ENCODE measurements at regions not wholly inside any gene's neighbourhood (a gene's known extent, or its start where the extent isn't known, plus 50 kb on each side); places are given as distances from the start of the nearest gene placed in this dataset.

DNA sequence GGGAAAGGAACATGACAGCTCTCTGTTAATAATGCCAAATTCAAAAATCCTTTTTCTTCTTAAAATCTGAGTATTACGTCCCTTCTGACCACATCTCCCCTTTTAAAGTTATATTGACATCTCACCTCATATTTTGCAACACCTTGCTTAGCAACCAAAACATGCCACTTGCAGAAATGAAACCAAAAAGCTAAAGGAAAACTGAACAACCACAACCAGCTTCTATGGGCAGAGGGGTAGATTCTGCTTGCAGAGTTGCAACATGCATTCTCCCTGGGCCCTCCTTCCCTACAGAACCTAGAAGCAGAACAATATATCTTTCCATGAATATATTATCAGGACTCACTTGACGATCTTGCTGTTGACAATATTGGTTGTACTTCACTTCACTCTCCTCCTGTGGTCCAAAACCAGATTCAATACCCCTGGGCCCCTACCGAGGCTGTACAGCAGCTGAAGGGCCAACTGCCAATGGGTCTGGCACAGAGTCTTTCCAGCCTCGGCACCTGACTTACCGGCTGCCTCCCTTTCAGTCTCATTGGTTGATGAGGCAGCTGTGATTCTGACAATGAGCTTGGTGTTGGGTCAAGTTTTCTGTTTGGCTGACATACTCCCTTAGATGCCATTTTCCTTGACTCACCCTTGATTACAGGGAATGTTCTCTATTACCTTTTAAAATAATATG is 616.6 kb downstream of the ZEB2 start:
- no TSS peak for BruUV-seq (replicated peaks)
- CTCF ChIA-PET = no interaction called here
- no peaks in the 10 kb centered on the region for H3K9me3 ChIP-seq (ENCODE audit: low read depth, low read length, poor library complexity, severe bottlenecking)
- POLR2A ChIA-PET (ENCODE audit: low non-redundant PET) = no interaction called here
- no peak for TF ChIP-seq EZH2 (IDR thresholded peaks at IDR 0.05; ENCODE audit: borderline replicate concordance, low read depth, low read length, poor library complexity, severe bottlenecking)
- TF ChIP-seq, protein P1, sequence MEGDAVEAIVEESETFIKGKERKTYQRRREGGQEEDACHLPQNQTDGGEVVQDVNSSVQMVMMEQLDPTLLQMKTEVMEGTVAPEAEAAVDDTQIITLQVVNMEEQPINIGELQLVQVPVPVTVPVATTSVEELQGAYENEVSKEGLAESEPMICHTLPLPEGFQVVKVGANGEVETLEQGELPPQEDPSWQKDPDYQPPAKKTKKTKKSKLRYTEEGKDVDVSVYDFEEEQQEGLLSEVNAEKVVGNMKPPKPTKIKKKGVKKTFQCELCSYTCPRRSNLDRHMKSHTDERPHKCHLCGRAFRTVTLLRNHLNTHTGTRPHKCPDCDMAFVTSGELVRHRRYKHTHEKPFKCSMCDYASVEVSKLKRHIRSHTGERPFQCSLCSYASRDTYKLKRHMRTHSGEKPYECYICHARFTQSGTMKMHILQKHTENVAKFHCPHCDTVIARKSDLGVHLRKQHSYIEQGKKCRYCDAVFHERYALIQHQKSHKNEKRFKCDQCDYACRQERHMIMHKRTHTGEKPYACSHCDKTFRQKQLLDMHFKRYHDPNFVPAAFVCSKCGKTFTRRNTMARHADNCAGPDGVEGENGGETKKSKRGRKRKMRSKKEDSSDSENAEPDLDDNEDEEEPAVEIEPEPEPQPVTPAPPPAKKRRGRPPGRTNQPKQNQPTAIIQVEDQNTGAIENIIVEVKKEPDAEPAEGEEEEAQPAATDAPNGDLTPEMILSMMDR (conservative IDR thresholded peaks at IDR 0.05; ENCODE audit: low read depth, low read length) = no peak
- intact Hi-C loops (cut with micrococcal nuclease; ENCODE audit: unreplicated experiment) = no loop called here
- H3K27ac ChIP-seq (ENCODE audit: low read depth, low read length, poor library complexity, severe bottlenecking) = no peak overlapping the region
- no peak overlapping the region for H3K4me3 ChIP-seq (ENCODE audit: low read depth, low read length, poor library complexity, severe bottlenecking)
- no peaks in the 10 kb centered on the region for H3K36me3 ChIP-seq (ENCODE audit: insufficient read depth, low read length, poor library complexity, severe bottlenecking)
- no peaks in the 10 kb centered on the region for H3K27me3 ChIP-seq (replicated peaks; ENCODE audit: insufficient read depth, low read depth, low read length, poor library complexity)
- no peak for DNase-seq (ENCODE audit: low spot score)
- H3K4me1 ChIP-seq (ENCODE audit: insufficient read depth, low read length, poor library complexity, severe bottlenecking) = no peaks in the 10 kb centered on the region

DNA sequence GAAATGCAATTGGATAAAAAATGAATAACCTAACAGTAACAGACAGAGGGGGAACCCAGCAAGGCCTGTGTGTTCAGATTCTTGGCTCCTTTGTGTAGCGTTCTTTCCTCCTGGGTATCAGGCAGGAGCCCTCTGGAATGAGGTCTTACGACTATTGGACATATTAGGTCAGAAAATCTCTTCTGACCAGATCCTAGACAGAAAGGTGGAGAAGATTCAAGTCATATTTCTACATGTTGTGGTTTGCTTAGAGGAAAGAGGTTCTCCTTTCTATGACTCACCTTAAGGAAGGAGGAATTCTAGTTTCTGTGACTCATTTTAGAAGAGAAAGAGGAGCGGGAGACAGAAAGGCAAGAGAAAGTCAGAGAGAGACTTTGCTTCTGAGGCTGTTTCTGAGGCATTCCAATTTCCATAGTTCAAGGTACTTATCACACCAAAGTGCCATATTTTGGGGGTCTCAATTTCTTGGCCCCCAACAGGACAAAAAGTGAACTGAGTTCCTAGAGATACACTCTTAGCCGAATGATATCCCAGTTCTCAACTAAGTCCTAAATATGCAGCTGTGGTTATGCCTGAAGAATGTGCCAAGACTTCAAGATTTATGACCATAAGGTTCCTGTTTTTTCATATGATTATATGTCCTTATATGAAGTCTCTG is 618.6 kb downstream of the ZEB2 start:
- Histone ChIP-seq H3K4me1 (ENCODE audit: insufficient read depth, low read length, poor library complexity, severe bottlenecking) (no peaks in the 10 kb centered on the region), H3K4me3 (ENCODE audit: low read depth, low read length, poor library complexity, severe bottlenecking) (no peak overlapping the region), H3K36me3 (ENCODE audit: insufficient read depth, low read length, poor library complexity, severe bottlenecking) (no peaks in the 10 kb centered on the region), H3K27me3 (replicated peaks; ENCODE audit: insufficient read depth, low read depth, low read length, poor library complexity) (no peaks in the 10 kb centered on the region), H3K27ac (ENCODE audit: low read depth, low read length, poor library complexity, severe bottlenecking) (no peak overlapping the region), H3K9me3 (ENCODE audit: low read depth, low read length, poor library complexity, severe bottlenecking) (no peaks in the 10 kb centered on the region)
- peak; percentile 22 for DNase-seq (ENCODE audit: low spot score)
- intact Hi-C loops (cut with micrococcal nuclease; ENCODE audit: unreplicated experiment) = no loop called here
- POLR2A ChIA-PET (ENCODE audit: low non-redundant PET) = no interaction called here
- TF ChIP-seq, protein P1 (conservative IDR thresholded peaks at IDR 0.05; ENCODE audit: low read depth, low read length) = peak; percentile 28; the same call in 1 of the 2 replicates
- no peak for TF ChIP-seq EZH2 (IDR thresholded peaks at IDR 0.05; ENCODE audit: borderline replicate concordance, low read depth, low read length, poor library complexity, severe bottlenecking)
- no TSS peak for BruUV-seq (replicated peaks)
- CTCF ChIA-PET = no interaction called here

DNA sequence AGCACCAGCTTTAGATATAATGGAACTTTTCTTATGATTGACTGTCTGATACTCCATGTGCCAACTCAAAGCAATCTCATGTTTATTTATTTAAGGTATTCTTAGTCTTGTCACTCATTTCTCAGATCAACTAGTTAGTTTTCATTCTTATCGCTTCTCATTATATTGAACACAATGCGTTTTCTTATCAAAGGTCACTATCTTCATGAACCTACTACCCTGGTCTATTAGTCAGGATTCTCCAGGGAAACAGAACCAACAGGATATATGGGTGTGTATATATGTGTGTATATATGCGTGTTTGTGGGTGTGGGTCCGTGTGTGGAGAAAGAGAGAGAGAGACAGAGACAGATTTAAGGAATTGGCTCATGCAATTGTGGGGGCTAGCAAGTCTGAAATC is 619.9 kb downstream of the ZEB2 start:
- Histone ChIP-seq H3K4me1 (ENCODE audit: insufficient read depth, low read length, poor library complexity, severe bottlenecking) (no peaks in the 10 kb centered on the region), H3K36me3 (ENCODE audit: insufficient read depth, low read length, poor library complexity, severe bottlenecking) (no peaks in the 10 kb centered on the region), H3K27ac (ENCODE audit: low read depth, low read length, poor library complexity, severe bottlenecking) (no peak overlapping the region), H3K27me3 (replicated peaks; ENCODE audit: insufficient read depth, low read depth, low read length, poor library complexity) (no peaks in the 10 kb centered on the region), H3K4me3 (ENCODE audit: low read depth, low read length, poor library complexity, severe bottlenecking) (no peak overlapping the region), H3K9me3 (ENCODE audit: low read depth, low read length, poor library complexity, severe bottlenecking) (no peaks in the 10 kb centered on the region)
- TF ChIP-seq EZH2 (IDR thresholded peaks at IDR 0.05; ENCODE audit: borderline replicate concordance, low read depth, low read length, poor library complexity, severe bottlenecking) = no peak
- TF ChIP-seq, protein P1 (conservative IDR thresholded peaks at IDR 0.05; ENCODE audit: low read depth, low read length) = no peak
- POLR2A ChIA-PET (ENCODE audit: low non-redundant PET) = no interaction called here
- no peak for DNase-seq (ENCODE audit: low spot score)
- no TSS peak for BruUV-seq (replicated peaks)
- CTCF ChIA-PET = no interaction called here
- intact Hi-C loops (cut with micrococcal nuclease; ENCODE audit: unreplicated experiment) = no loop called here
